Stimulated activated CD4-positive, alpha-beta T cell treated with anti-CD3 and anti-CD28 coated beads, Interleukin-15, amount 100 ng/mL, for 24 hours (primary cell): ENCODE measurements at regions not wholly inside any gene's neighbourhood (a gene's known extent, or its start where the extent isn't known, plus 50 kb on each side); places are given as distances from the start of the nearest gene placed in this dataset.
"Not testable (repeated sequence)": the region's sequence is repeated elsewhere in the genome, so short reads cannot be mapped to it uniquely, and the experiment has no call there.

Source experiments
- DNase-seq: peaks from one replicate; pipeline ENCODE4 v3.0.0-alpha.2; 2020

DNA sequence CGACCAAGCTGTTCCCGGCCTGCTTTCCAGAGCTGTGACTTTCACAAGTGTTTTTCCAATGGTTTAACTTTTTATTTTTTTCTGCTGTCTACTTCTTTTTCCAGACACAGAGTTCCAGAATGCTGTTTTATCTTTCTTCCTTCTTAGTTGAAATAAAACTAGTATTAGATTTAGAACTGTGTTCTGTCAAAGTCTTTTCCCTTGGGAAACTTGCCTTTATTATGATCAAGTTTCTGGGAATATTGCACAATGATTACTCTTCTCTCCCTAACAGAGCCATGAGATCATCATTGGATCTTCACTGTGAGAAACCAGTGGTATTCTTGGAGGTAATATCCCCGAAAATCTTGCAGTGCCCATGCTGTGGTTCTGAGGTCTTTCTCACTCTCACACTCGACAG, 104.9 kb upstream of the KCND2 start:
- DNase-seq, result no peak

- no peak for DNase-seq
These were observed 102.8 kb upstream of the KCND2 start for GRCh38 chr7:120169996-120170783.

- DNase-seq, result no peak
These were observed 102.1 kb upstream of the KCND2 start for GRCh38 chr7:120170834-120171233.

DNA sequence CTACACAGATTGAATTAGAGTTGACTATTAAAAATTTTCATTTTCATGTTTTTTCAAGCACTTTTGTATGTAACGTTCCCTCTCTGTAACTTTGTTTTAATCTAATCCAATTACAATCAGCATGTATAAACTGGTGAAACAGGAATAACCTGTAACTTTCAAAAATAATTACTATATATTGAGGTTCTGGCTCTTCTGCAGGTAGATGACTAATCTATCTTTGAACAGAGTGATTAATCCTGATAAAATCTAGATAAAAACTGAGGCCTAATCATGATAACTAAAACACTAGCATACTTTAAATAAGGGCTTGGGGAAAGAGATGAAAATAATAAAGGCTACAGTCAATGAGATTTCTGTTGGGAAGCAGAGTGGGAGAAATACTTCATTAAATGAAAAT, 101.6 kb upstream of the KCND2 start:
- DNase-seq, result no peak

DNA sequence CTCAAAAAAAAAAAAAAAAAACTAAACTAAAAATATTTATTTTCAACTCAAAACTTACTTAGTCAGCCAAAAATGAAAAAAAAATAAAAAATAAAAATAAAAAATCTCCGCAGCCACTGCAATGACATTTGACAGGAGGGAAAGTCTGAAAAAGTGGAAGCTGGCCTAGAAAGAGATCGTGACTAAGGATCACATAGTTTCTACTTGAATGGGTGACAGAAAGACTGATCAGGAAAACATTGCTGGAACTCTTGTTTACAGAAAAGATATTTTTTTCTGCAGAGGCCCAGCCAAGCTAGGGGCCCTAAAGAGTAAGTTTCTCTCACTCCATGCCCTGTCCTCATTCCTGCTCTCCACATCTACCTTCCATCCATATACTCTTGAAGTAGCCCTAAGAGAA, 92.8 kb upstream of the KCND2 start:
- no peak for DNase-seq

- DNase-seq, result no peak
These were observed 91.5 kb upstream of the KCND2 start for GRCh38 chr7:120181499-120181898.

- no peak for DNase-seq
These were observed 88.1 kb upstream of the KCND2 start for GRCh38 chr7:120184866-120185265.

GRCh38 chr7:120185940-120186682, 86.9 kb upstream of the KCND2 start:
- no peak for DNase-seq

GRCh38 chr7:120186688-120187087, 86.3 kb upstream of the KCND2 start:
- DNase-seq, result no peak

GRCh38 chr7:120189623-120190022, 83.4 kb upstream of the KCND2 start:
- no peak for DNase-seq

GRCh38 chr7:120190109-120190508, 82.9 kb upstream of the KCND2 start:
- no peak for DNase-seq

DNA sequence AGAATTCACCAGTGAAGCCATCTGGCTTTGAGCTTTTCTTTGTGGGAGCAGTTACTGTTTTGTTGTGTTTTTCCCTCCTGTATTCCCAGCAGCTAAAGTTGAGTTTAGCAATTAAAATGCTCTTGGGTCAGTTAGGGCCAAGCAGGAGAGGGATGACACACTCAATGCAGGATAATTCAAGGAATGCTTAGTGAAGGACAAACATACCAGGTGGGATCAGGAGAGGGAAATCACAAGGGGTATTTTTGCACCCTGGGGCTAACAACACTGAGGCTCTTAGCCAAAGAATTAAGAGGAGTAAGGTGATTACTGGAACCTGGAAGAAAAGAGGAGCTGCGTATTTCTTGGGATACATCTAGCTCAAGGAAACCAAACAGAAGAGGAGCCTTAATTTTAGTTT, 82.4 kb upstream of the KCND2 start:
- DNase-seq, result no peak

- not testable (repeated sequence) for DNase-seq
These were observed 81.6 kb upstream of the KCND2 start for GRCh38 chr7:120191423-120191822.

DNA sequence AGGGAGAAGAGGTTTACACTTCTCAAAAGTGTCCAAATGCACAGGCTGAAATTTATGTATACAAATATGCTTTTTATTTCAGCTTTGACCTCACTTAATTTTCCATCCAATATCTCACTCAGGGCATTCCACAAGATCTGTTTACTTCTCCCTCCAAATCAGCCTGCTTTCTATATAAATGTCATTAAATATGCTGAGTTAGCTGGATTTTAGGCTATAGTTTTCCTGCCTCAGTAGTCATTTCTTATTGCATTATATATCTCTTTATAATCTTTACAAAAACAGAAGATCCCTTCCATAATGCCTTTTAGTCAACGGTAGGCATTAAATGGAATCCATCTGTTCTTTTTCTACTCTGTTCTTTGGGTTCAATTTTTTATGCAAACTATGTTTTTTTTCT, 71.7 kb upstream of the KCND2 start:
- no peak for DNase-seq

DNA sequence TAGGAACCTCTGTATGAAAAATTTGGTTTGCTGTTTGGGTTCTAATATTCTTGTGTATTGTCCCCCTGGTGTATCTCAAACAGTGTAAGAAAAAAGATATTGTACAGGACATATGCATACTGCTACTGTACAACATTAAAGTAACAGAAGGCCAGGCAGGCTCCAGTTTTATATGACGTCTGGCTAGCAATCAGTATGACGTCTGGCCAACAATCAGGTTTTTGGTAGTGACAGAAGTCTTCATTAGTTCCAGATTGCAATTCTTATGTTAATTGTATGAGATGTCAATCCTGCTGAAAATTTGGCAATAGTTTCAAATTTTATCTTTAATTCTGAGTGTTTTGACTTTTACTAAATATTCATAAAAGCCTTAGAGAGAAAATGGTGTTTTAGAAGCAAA, 67.9 kb upstream of the KCND2 start:
- DNase-seq, result no peak

GRCh38 chr7:120207037-120207436, 65.9 kb upstream of the KCND2 start:
- DNase-seq, result no peak

- no peak for DNase-seq
These were observed 57.3 kb upstream of the KCND2 start for GRCh38 chr7:120215654-120216053.

GRCh38 chr7:120216947-120217346, 56.0 kb upstream of the KCND2 start:
- DNase-seq, result no peak

GRCh38 chr7:120218712-120219111, 54.3 kb upstream of the KCND2 start:
- no peak for DNase-seq

GRCh38 chr7:120221666-120222065, 51.3 kb upstream of the KCND2 start:
- no peak for DNase-seq
